Neural cell (in vitro differentiated cells): ENCODE measurements at regions not wholly inside any gene's neighbourhood (a gene's known extent, or its start where the extent isn't known, plus 50 kb on each side); places are given as distances from the start of the nearest gene placed in this dataset.

ENCODE experiments used
- H2AFZ ChIP-seq: fragments of 200-600, 300-800 bp; sonication (generic), shearing (Covaris generic); 2 replicates; pipeline ENCODE4 v1.6.0; 2014; ENCODE audit warnings: low read depth, mild to moderate bottlenecking, antibody characterized with exemption, low read length, moderate library complexity
- H3F3A ChIP-seq: fragments of 200-600 bp; shearing (Covaris generic); 2 replicates; pipeline ENCODE4 v1.6.1; 2016; ENCODE audit warnings: mild to moderate bottlenecking, moderate library complexity, mixed read lengths, antibody characterized with exemption, low read length; ENCODE audit not compliant: insufficient read depth, poor library complexity, severe bottlenecking
- H3K27ac ChIP-seq: fragments of 200-600, 300-800 bp; sonication (generic), shearing (Covaris generic); 2 replicates; pipeline ENCODE4 v1.5.1; 2014; ENCODE audit warnings: mild to moderate bottlenecking, low read length, moderate library complexity
- H3K27me3 ChIP-seq: fragments of 300-800, 200-600 bp; sonication (generic), shearing (Covaris generic); 2 replicates; pipeline ENCODE4 v1.6.0; 2014; ENCODE audit warnings: mild to moderate bottlenecking, low read depth, low read length, moderate library complexity; ENCODE audit not compliant: insufficient read depth
- H3K36me3 ChIP-seq: fragments of 300-800, 200-600 bp; sonication (generic), shearing (Covaris generic); 2 replicates; pipeline ENCODE4 v1.5.1; 2014; ENCODE audit warnings: mild to moderate bottlenecking, antibody characterized with exemption, low read length, moderate library complexity; ENCODE audit not compliant: insufficient read depth
- H3K4me2 ChIP-seq: fragments of 300-800, 200-600 bp; sonication (generic), shearing (Covaris generic); 2 replicates; pipeline ENCODE4 v1.6.0; 2014; ENCODE audit warnings: mild to moderate bottlenecking, low read length
- H3K4me3 ChIP-seq: fragments of 300-800, 200-600 bp; sonication (generic), shearing (Covaris generic); 2 replicates; pipeline ENCODE4 v1.5.1; 2014; ENCODE audit warnings: mild to moderate bottlenecking, low read length, moderate library complexity
- H3K79me2 ChIP-seq: fragments of 200-600 bp; shearing (Covaris generic); replicated peaks from 2 replicates; pipeline ENCODE4 v1.6.0; 2014; ENCODE audit warnings: mild to moderate bottlenecking, low read length, moderate library complexity; ENCODE audit not compliant: insufficient read depth
- H3K9ac ChIP-seq: fragments of 300-800, 200-600 bp; sonication (generic), shearing (Covaris generic); 2 replicates; pipeline ENCODE4 v1.6.1; 2016; ENCODE audit warnings: mild to moderate bottlenecking, low read length, mixed read lengths
- H3K9me2 ChIP-seq: fragments of 200-600 bp; shearing (Covaris generic); 2 replicates; pipeline ENCODE4 v1.6.1; 2016; ENCODE audit warnings: mild to moderate bottlenecking, low read length, mixed read lengths; ENCODE audit not compliant: insufficient read depth
- H3K9me3 ChIP-seq: fragments of 200-600, 300-800 bp; sonication (generic), shearing (Covaris generic); 2 replicates; pipeline ENCODE4 v1.6.1; 2016; ENCODE audit warnings: mild to moderate bottlenecking, mixed run types, low read length, moderate library complexity, mixed read lengths
- H4K20me1 ChIP-seq: fragments of 200-600 bp; shearing (Covaris generic); 2 replicates; pipeline ENCODE4 v1.6.1; 2016; ENCODE audit warnings: mild to moderate bottlenecking, mixed run types; ENCODE audit not compliant: insufficient read depth
- CTCF ChIP-seq: fragments of 450-650 bp; IDR thresholded peaks from 2 replicates; pipeline ENCODE4 v1.5.1; 2014; ENCODE audit warnings: antibody characterized with exemption, mild to moderate bottlenecking, moderate library complexity; ENCODE audit not compliant: poor library complexity, severe bottlenecking
- EP300 ChIP-seq: fragments of 450-650 bp; conservative IDR thresholded peaks from 2 replicates; pipeline ENCODE4 v1.6.1; 2014; ENCODE audit warnings: antibody characterized with exemption, mild to moderate bottlenecking, moderate library complexity; ENCODE audit not compliant: poor library complexity, severe bottlenecking
- EZH2 ChIP-seq: fragments of 200-600, 300-800 bp; shearing (Covaris generic), sonication (generic); IDR thresholded peaks from 2 replicates; pipeline ENCODE4 v1.6.1; 2014; ENCODE audit warnings: antibody characterized with exemption, low read length, borderline replicate concordance, mild to moderate bottlenecking; ENCODE audit not compliant: insufficient read depth, poor library complexity, severe bottlenecking
- MXI1 ChIP-seq: fragments of 450-650 bp; conservative IDR thresholded peaks from 2 replicates; pipeline ENCODE4 v1.6.1; 2014; ENCODE audit warnings: antibody characterized with exemption, mild to moderate bottlenecking; ENCODE audit not compliant: poor library complexity, severe bottlenecking
- POLR2AphosphoS5 ChIP-seq: IDR thresholded peaks from 2 replicates; pipeline ENCODE4 v1.6.1; 2012
- RAD21 ChIP-seq: fragments of 450-650 bp; conservative IDR thresholded peaks from 2 replicates; pipeline ENCODE4 v1.6.1; 2014; ENCODE audit warnings: antibody characterized with exemption, mild to moderate bottlenecking, moderate library complexity
- REST ChIP-seq: IDR thresholded peaks from 2 replicates; pipeline ENCODE4 v1.6.1; 2012; ENCODE audit warnings: borderline replicate concordance
- SMC3 ChIP-seq: fragments of 450-650 bp; conservative IDR thresholded peaks from 2 replicates; pipeline ENCODE4 v1.6.1; 2014; ENCODE audit warnings: antibody characterized with exemption, mild to moderate bottlenecking, moderate library complexity; ENCODE audit not compliant: poor library complexity
- TAF1 ChIP-seq: IDR thresholded peaks from 2 replicates; pipeline ENCODE4 v1.6.1; 2012; ENCODE audit warnings: low read depth

- no peaks in the 10 kb centered on the region for H3F3A ChIP-seq
- no peak for TF ChIP-seq EZH2
- no peak for TF ChIP-seq CTCF
- no peak for TF ChIP-seq RAD21
- no peak for TF ChIP-seq REST
- TF ChIP-seq MXI1 = no peak
- no peak for TF ChIP-seq EP300
- TF ChIP-seq SMC3 = no peak
- TF ChIP-seq TAF1 = no peak
- no peak for TF ChIP-seq POLR2AphosphoS5
- H3K79me2 ChIP-seq = no peaks in the 10 kb centered on the region
- H3K4me3 ChIP-seq = no peak overlapping the region
- H3K27ac ChIP-seq = no peak overlapping the region
- no peaks in the 10 kb centered on the region for H3K9me3 ChIP-seq
- H3K9me2 ChIP-seq = no peaks in the 10 kb centered on the region
- no peak overlapping the region for H2AFZ ChIP-seq
- no peaks in the 10 kb centered on the region for H3K36me3 ChIP-seq
- no peak overlapping the region for H3K4me2 ChIP-seq
- no peaks in the 10 kb centered on the region for H4K20me1 ChIP-seq
- no peaks in the 10 kb centered on the region for H3K27me3 ChIP-seq
- no peak overlapping the region for H3K9ac ChIP-seq
Measured at GRCh38 chr10:6909905-6910560, 330.0 kb upstream of the PRKCQ start.

- no peaks in the 10 kb centered on the region for H4K20me1 ChIP-seq
- no peak overlapping the region for H3K9ac ChIP-seq
- no peaks in the 10 kb centered on the region for H3K79me2 ChIP-seq
- no peaks in the 10 kb centered on the region for H3K36me3 ChIP-seq
- no peaks in the 10 kb centered on the region for H3K9me2 ChIP-seq
- TF ChIP-seq SMC3 (no peak), REST (no peak), RAD21 (no peak), MXI1 (no peak), TAF1 (no peak), EZH2 (no peak), POLR2AphosphoS5 (no peak), EP300 (no peak), CTCF (no peak)
- H3F3A ChIP-seq = no peaks in the 10 kb centered on the region
- H3K4me2 ChIP-seq = no peak overlapping the region
- no peak overlapping the region for H3K27ac ChIP-seq
- H3K4me3 ChIP-seq = no peak overlapping the region
- H3K9me3 ChIP-seq = no peaks in the 10 kb centered on the region
- no peak overlapping the region for H2AFZ ChIP-seq
- H3K27me3 ChIP-seq = no peaks in the 10 kb centered on the region
Measured at GRCh38 chr10:6907877-6908530, 327.9 kb upstream of the PRKCQ start.
